Medulla oblongata (tissue), 1 donor: ENCODE measurements at regions not wholly inside any gene's neighbourhood (a gene's known extent, or its start where the extent isn't known, plus 50 kb on each side); places are given as distances from the start of the nearest gene placed in this dataset.
A peak's percentile ranks its signal among the peaks of the same experiment; 100 is the strongest.

Experiments
- DNase-seq: peaks from one replicate; pipeline ENCODE4 v3.0.0-alpha.2; 2015; ENCODE audit errors: extremely low spot score

GRCh38 chr16:76612497-76612896, 335.3 kb downstream of the CNTNAP4 start:
- DNase-seq = no peak

GRCh38 chr16:76614269-76614668, 337.1 kb downstream of the CNTNAP4 start:
- DNase-seq = peak; percentile 68

- no peak for DNase-seq
Observed at GRCh38 chr16:76622876-76623275, 345.7 kb downstream of the CNTNAP4 start.

GRCh38 chr16:76634847-76635697, 357.9 kb downstream of the CNTNAP4 start:
- DNase-seq = no peak

DNA sequence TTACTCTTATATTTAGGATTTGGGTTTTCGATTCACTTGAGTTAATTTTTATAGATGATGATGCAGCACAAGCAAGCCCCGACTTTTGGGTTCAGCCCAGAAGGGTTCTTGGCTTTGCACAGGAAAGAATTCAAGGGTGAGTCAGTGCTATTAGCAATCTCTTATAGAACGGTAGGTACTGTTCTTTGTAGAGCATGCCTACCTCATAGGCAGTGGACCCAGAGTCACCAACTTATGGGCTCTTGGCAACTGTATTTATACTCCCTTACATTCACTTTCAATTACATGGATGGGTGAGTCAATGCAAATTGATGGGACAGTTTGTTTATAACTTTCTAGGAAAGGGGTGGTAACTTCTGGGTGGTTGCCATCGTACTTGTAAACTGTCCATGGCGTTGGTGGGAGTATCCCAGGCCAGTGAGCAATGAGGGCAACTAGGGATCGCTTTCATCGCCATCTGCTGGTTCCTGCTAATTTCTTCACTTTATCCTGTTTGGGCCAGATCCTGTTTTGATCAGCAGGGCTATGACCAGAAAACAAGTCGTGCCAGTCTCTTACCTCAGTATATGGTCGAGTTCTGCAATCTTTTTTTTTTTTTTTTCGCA, 362.6 kb downstream of the CNTNAP4 start:
- peak; percentile 60 for DNase-seq

- no peak for DNase-seq
Observed at GRCh38 chr16:76650582-76650981, 373.4 kb downstream of the CNTNAP4 start.

DNA sequence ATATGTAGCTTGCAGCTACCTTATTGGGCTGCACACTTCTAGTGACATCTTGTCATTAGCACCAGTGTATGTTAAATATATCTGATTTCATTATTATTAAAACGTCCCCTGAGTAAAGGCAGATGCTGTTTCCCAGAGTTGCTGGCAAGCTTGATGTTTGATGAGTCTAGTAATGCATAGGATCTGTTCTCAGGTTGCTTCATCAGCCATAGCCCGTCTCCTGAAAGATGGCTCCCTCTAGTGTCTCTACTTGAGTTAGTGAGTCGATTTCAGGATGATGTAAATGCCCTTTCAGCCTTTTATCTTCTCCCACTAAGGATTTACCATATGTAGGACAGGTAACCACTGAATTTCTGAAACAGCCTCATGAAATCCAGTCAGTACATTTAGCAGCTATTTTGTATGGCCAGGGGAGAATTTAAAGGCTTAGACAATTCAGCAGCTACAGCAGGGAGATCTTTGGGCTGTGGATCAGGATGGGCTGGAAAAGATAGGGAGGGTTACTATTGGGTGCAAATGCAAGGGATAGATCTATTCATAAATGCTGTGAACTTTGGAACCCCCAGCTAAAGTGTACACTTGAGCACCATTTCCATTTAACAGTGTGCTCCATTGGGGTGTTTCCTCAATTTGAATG, 376.3 kb downstream of the CNTNAP4 start:
- peak; percentile 84 for DNase-seq

DNA sequence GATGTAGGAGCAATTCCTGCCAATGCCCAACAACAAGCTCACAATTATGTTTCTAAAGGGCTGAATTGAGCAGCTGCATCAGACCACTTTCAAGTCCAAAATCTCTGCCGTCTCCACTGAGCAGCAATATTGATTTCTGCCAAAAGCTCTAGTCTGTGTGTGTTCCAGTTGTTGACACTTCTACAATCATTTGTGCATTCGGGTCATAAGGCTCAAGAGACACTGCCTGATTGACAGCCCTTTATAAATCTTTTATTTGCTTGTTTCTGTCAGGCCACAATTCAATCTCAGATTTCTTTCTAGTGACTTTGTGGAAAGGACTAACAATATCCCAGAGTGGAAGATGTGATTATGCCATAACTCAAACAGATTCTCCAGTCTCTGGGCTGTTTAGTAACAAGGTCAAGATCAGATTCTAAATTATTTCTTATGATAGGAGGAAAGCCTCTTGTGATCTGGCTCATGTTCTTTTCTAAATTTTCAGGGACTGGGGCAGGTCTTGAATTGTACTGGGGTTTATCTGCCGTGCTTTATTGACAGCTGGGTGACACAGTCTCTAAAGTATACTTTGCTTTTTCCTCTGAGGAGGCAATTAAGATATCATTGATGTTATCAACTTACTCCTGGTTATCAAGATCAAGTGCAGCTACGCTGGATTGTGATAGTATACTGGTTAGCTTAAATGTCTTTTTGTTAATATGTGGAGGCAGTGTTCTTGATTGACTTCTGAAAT, 377.1 kb downstream of the CNTNAP4 start:
- DNase-seq = no peak

DNA sequence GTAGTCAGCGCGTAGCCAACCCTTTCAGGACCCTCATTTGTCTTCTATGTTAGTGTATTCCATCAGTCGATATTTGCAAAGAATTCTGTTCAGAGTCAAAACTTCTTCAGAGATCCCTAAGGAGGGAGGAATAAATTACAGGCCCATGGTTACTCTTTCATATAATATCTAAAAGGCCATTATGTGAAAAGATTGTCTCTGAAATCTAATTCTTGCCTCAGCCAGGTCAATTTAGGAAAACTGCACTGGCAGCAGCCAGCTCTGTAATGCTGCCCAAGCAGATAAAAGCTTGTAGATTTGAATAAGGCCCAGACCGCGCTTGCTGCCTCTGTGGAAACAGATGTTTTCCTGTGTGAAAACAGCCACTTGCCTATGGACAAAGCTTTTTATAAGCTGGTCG, 379.8 kb downstream of the CNTNAP4 start:
- no peak for DNase-seq

- no peak for DNase-seq
Observed at GRCh38 chr16:76661691-76662235, 384.6 kb downstream of the CNTNAP4 start.

GRCh38 chr16:76665571-76666275, 388.5 kb downstream of the CNTNAP4 start:
- no peak for DNase-seq

DNA sequence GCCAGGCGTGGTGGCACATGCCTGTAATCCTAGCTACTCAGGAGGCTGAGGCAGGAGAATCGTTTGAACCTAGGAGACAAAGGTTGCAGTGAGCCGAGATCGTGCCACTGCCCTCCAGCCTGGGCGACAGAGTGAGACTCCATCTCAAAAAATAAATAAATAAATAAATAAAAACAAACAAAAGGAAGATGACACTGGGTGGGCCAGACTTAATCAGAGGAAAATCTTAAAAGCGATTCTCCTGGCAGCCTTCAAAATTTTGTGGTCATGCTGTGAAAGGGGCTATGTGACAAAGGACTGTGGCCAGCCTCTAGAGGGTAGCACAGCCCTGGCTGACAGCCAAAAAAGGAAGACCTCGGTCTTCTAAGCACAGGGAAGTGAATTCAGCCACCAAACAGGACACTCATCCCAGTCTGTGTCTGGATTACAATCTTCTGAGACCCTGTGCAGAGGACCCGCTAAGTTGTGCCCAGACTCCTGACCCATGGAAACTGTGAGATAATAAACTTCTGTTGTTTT, 391.1 kb downstream of the CNTNAP4 start:
- no peak for DNase-seq

DNA sequence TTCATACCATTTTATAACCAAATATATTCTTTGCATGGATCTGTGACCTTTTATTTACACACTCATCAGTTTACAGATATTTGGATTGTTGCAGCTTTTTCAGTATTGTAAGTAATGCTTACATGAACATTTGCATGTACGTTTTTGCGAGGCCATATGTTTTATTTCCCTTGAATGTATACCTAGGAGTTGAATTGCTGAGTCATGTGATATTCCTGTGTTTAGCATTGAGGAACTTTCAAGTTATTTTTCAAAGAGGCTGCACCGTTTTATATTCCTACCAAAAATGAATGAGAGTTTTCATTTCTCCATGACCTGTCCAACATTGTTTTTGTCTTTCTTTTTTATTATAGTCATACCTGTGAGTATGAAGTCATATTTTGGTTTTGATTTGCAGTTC, 392.1 kb downstream of the CNTNAP4 start:
- no peak for DNase-seq

DNA sequence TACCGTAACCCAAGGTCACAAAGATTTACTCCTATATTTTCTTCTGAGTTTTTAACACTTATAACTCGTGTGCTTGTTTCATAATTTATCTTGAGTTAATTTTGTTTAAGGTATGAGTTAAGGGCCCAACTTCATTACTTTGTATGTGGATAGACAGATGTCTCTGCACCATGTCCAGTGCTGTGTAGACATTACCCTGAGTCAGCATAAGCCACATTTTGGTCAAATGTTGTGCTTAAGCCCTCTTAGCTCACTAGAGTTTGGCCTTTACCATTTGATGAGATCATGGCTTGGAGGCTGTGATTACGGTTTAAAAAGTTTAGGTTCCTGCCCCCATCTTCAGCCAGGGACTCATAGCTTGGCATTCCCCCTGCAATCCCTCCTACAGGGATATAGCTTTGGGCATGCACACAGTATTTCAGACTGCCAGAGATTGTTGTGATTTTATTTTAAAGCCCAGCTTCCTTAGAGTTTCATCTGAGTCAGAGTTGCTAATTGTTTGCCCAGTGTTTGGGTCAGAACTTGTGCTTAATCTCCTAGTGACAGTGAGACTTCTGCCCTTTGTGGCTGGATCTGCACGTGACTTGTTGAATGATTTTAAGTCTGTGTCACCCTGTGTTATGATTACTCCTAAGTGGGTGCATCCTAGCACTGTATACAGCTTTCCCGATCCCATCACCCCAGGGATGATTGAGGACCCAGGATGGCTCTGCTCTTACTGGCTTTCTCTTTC, 393.1 kb downstream of the CNTNAP4 start:
- DNase-seq = no peak

DNA sequence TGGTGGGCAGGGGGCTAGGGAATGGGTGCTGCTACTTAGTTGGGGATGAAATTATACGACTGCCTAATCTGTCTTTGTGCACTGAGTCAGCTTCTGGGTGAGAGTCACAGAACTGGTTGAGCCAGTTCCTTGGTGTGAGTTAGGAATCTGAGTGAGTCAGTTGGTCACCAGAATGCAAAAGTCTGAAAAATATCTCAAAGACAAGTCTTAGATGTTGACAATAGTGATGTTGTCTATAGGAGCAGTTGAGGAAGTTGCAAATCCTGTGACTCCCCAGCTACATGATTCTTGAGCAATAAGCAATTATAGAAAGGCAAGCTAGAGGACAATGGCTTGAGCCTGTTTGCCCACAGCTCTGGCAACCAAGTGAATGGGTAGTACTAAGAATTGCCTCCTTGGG, 399.2 kb downstream of the CNTNAP4 start:
- DNase-seq = no peak

GRCh38 chr16:76681296-76681695, 404.1 kb downstream of the CNTNAP4 start:
- peak; percentile 13 for DNase-seq

DNA sequence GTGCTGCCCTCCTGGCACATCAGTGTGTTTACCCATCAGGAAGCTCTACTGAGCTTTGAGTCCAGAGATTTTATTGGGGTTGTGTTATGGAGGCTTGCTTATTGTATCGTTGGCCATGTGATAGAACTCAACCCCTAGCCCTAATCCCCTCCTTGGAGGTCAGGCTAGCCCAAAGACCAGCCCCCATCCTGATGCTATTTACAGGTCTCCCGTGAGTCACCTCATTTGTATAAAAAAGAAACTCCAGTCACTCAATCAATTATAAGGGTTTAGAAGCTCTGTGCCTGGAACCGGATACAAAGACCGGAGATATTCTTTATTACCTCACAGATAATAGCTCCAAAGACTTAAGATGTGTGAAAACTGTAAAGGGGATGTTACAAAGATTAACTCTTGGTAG, 405.9 kb downstream of the CNTNAP4 start:
- no peak for DNase-seq

GRCh38 chr16:76696876-76697275, 419.7 kb downstream of the CNTNAP4 start:
- DNase-seq = no peak

- no peak for DNase-seq
Observed at GRCh38 chr16:76705892-76706291, 428.7 kb downstream of the CNTNAP4 start.

DNA sequence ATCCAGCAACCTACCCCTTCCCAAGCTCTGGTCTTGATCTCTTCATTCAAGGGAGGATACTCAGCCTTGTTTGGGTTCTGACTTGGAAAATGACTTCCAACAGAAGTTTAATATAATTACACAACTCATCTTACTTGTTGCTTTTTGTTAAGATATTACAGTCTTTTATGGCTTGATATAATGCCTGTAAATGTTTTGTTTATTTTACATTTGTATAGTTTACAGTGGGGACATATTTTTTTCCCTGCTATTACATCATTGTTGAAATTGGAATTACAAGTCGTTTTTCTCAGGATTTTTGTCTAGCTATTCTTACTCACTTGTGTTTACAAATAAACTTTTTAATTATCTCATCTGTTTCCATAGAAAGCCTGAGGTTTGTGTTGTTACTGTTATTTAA, 436.0 kb downstream of the CNTNAP4 start:
- no peak for DNase-seq
